Astrocyte of the cerebellum (primary cell): ENCODE measurements at regions not wholly inside any gene's neighbourhood (a gene's known extent, or its start where the extent isn't known, plus 50 kb on each side); places are given as distances from the start of the nearest gene placed in this dataset.
"Not testable (repeated sequence)": the region's sequence is repeated elsewhere in the genome, so short reads cannot be mapped to it uniquely, and the experiment has no call there.

Experiments
- DNase-seq: peaks from one replicate; pipeline ENCODE4 v3.0.0-alpha.2; 2011; ENCODE audit warnings: low read depth
- H3K4me3 ChIP-seq: 2 replicates; pipeline ENCODE4 v1.5.1; 2011; ENCODE audit warnings: mild to moderate bottlenecking, low read depth, low read length, moderate library complexity
- in situ Hi-C: cut with HindIII; loops from 2 replicates; pipeline ENCODE4 v1.10.0; 2017; ENCODE audit warnings: low sequenced_read_pairs
- TF ChIP-seq, protein P1 (sequence below): IDR thresholded peaks from 2 replicates; pipeline ENCODE4 v1.5.1; 2012; ENCODE audit warnings: low read length, low read depth, moderate library complexity, mild to moderate bottlenecking; ENCODE audit errors: missing control alignments

- no peak overlapping the region for H3K4me3 ChIP-seq
- TF ChIP-seq, protein P1, sequence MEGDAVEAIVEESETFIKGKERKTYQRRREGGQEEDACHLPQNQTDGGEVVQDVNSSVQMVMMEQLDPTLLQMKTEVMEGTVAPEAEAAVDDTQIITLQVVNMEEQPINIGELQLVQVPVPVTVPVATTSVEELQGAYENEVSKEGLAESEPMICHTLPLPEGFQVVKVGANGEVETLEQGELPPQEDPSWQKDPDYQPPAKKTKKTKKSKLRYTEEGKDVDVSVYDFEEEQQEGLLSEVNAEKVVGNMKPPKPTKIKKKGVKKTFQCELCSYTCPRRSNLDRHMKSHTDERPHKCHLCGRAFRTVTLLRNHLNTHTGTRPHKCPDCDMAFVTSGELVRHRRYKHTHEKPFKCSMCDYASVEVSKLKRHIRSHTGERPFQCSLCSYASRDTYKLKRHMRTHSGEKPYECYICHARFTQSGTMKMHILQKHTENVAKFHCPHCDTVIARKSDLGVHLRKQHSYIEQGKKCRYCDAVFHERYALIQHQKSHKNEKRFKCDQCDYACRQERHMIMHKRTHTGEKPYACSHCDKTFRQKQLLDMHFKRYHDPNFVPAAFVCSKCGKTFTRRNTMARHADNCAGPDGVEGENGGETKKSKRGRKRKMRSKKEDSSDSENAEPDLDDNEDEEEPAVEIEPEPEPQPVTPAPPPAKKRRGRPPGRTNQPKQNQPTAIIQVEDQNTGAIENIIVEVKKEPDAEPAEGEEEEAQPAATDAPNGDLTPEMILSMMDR, result no peak
- in situ Hi-C loops, result no loop called here
- DNase-seq, result no peak
Observed at GRCh38 chr15:25094519-25094918, 139.7 kb downstream of the SNRPN start.

DNA sequence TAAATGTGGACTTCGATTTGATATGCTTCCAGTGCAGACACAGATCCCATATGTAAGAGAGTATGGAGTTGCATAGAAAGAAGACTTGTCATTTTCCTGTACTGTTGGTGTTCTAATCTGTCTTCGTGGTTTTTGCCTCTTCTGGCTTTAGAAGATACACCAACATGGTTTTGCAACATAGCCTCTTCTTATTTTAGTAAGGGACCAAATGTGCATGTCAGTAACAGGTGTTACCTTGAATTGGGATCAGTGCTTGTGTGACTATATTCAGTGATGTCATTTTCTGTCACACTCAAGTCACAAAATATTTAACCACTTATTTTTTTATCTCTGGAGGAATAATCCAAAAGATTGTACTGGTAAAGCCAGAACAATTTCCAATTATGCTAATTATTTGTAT lies 140.4 kb downstream of the SNRPN start:
- no peak overlapping the region for H3K4me3 ChIP-seq
- TF ChIP-seq, protein P1, result no peak
- in situ Hi-C loops, result no loop called here
- DNase-seq, result no peak

GRCh38 chr15:25099966-25100365 lies 145.2 kb downstream of the SNRPN start:
- not testable (repeated sequence) for DNase-seq, H3K4me3 ChIP-seq
- in situ Hi-C loops, result loop anchor here (25.0 kb wide), 1 partner anchor 138 kb away; the partner anchor contains the start of genes SNRPN and SNURF

DNA sequence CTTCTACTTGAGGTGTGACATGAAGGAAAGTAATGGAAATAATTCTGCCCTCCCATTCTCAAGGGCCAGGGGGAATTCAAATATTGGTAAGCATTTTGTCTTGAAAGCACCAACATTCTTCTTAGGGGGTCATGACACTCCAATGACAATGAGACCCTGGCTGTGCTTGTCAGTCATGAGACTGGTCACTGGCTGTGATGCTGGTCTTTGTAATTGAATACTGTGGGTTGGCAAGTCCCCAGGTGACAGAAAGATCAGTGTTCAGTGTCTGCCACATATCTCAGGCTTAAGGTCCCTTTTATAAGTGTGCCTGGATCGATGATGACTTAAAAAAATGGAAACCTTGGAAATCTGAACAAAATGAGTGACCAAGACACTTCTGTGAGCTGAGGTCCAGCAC lies 151.4 kb downstream of the SNRPN start:
- in situ Hi-C loops, result loop anchor here (25.0 kb wide), 1 partner anchor 144 kb away; the partner anchor contains the start of genes SNRPN and SNURF
- TF ChIP-seq, protein P1, result no peak
- DNase-seq, result no peak
- H3K4me3 ChIP-seq, result no peak overlapping the region

DNA sequence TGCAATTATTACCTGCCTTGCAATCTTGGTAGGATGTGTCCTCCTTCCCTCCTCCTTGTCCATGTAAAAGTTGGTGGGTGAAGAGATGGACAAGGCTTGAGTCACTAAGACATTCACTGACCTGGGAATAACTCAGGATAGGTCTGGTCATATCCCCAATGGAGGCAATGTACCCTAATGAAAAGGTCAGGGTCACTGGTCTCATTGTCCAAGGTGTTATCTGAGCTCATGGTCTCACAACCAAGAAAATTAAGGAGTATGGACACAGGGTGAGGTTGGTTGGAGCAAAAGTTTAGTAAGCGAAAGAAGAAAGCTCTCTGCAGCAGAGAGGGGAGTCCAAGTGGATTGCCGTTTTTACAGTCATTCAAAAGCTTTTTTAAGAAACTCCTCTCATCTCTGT lies 179.0 kb downstream of the SNRPN start:
- TF ChIP-seq, protein P1, result no peak
- in situ Hi-C loops, result no loop called here
- no peak overlapping the region for H3K4me3 ChIP-seq
- no peak for DNase-seq

GRCh38 chr15:25134546-25134945 lies 179.8 kb downstream of the SNRPN start:
- in situ Hi-C loops, result no loop called here

GRCh38 chr15:25136119-25136518 lies 181.3 kb downstream of the SNRPN start:
- no peak overlapping the region for H3K4me3 ChIP-seq
- no peak for DNase-seq
- in situ Hi-C loops, result no loop called here
- TF ChIP-seq, protein P1, result no peak

More at GRCh38 chr15:25134546-25134945, 179.8 kb downstream of the SNRPN start:
- TF ChIP-seq, protein P1, result no peak
- no peak for DNase-seq
- no peak overlapping the region for H3K4me3 ChIP-seq
